Smooth muscle cell (in vitro differentiated cells): ENCODE measurements at regions not wholly inside any gene's neighbourhood (a gene's known extent, or its start where the extent isn't known, plus 50 kb on each side); places are given as distances from the start of the nearest gene placed in this dataset.
"Not testable (repeated sequence)": the region's sequence is repeated elsewhere in the genome, so short reads cannot be mapped to it uniquely, and the experiment has no call there.

Experiments
- DNase-seq: peaks from one replicate; lab custom pipeline; 2025; ENCODE audit not compliant: unreplicated experiment; lab: John Stamatoyannopoulos, UW
- H2AFZ ChIP-seq: fragments of 200-600 bp; sonication (generic); 2 replicates; pipeline ENCODE4 v1.6.0; 2016; ENCODE audit warnings: antibody characterized with exemption, low read depth, mild to moderate bottlenecking
- H3F3A ChIP-seq: fragments of 200-600 bp; sonication (generic); 2 replicates; pipeline ENCODE4 v1.6.0; 2017; ENCODE audit warnings: antibody characterized with exemption, low read depth
- H3K27ac ChIP-seq: fragments of 200-600 bp; sonication (generic); 2 replicates; pipeline ENCODE4 v1.5.1; 2016; ENCODE audit warnings: low read depth, mild to moderate bottlenecking
- H3K27me3 ChIP-seq: fragments of 200-600 bp; sonication (generic); 2 replicates; pipeline ENCODE4 v1.6.1; 2016; ENCODE audit warnings: low read depth, mild to moderate bottlenecking
- H3K36me3 ChIP-seq: fragments of 200-600 bp; sonication (generic); 2 replicates; pipeline ENCODE4 v1.5.1; 2016; ENCODE audit warnings: low read depth
- H3K4me1 ChIP-seq: fragments of 200-600 bp; sonication (generic); 2 replicates; pipeline ENCODE4 v1.5.1; 2016; ENCODE audit warnings: low read depth
- H3K4me2 ChIP-seq: fragments of 200-600 bp; sonication (generic); 2 replicates; pipeline ENCODE4 v1.6.0; 2016; ENCODE audit warnings: mild to moderate bottlenecking
- H3K4me3 ChIP-seq: fragments of 200-600 bp; sonication (generic); 2 replicates; pipeline ENCODE4 v1.5.1; 2016; ENCODE audit warnings: mild to moderate bottlenecking
- H3K79me2 ChIP-seq: fragments of 200-600 bp; sonication (generic); 2 replicates; pipeline ENCODE4 v1.6.0; 2016; ENCODE audit warnings: low read depth, mild to moderate bottlenecking
- H3K9ac ChIP-seq: fragments of 200-600 bp; sonication (generic); 2 replicates; pipeline ENCODE4 v1.6.0; 2016; ENCODE audit warnings: low read depth
- H3K9me3 ChIP-seq: fragments of 200-600 bp; sonication (generic); replicated peaks from 2 replicates; pipeline ENCODE4 v1.5.1; 2016; ENCODE audit warnings: low read depth
- H4K20me1 ChIP-seq: fragments of 200-600 bp; sonication (generic); 2 replicates; pipeline ENCODE4 v1.6.0; 2016; ENCODE audit warnings: low read depth
- WGBS: methylation state at CpG from one replicate; pipeline ENCODE4 v1.1.7; 2016; ENCODE audit warnings: low lambda C conversion rate; 5-methylcytosine and 5-hydroxymethylcytosine counted together
- TF ChIP-seq, protein P1 (sequence below): fragments of 200-600 bp; sonication (generic); IDR thresholded peaks from 2 replicates; pipeline ENCODE4 v1.5.1; 2017; ENCODE audit warnings: borderline replicate concordance, mild to moderate bottlenecking, antibody characterized with exemption; ENCODE audit not compliant: insufficient read depth, poor library complexity, severe bottlenecking

DNA sequence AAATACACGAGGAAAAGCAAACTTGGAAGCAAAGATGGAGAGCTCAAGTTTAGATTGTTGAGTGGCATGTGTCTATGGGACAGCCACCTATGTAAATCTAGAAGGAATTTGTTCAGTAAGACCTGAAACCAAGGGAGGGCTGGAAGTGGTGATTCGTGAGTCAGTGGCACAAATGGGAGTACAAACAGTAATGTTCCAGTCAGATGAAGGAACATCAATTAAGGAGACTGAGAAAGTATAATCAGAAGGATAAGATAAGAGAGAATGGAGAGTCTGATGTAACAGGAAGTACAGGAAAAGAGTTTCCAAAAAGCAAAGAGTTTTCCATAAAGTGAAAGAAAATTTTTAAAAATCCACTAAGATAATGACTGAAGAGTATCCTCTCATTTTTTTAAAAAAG lies 544.2 kb downstream of the KIF20B start:
- no peaks in the 10 kb centered on the region for H3K27me3 ChIP-seq
- H3K36me3 ChIP-seq, result no peaks in the 10 kb centered on the region
- H3K9ac ChIP-seq, result no peak overlapping the region
- no peak overlapping the region for H3K27ac ChIP-seq
- TF ChIP-seq, protein P1, sequence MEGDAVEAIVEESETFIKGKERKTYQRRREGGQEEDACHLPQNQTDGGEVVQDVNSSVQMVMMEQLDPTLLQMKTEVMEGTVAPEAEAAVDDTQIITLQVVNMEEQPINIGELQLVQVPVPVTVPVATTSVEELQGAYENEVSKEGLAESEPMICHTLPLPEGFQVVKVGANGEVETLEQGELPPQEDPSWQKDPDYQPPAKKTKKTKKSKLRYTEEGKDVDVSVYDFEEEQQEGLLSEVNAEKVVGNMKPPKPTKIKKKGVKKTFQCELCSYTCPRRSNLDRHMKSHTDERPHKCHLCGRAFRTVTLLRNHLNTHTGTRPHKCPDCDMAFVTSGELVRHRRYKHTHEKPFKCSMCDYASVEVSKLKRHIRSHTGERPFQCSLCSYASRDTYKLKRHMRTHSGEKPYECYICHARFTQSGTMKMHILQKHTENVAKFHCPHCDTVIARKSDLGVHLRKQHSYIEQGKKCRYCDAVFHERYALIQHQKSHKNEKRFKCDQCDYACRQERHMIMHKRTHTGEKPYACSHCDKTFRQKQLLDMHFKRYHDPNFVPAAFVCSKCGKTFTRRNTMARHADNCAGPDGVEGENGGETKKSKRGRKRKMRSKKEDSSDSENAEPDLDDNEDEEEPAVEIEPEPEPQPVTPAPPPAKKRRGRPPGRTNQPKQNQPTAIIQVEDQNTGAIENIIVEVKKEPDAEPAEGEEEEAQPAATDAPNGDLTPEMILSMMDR, result no peak
- peak overlapping the region; percentile 7 for H2AFZ ChIP-seq
- H3K4me2 ChIP-seq, result no peak overlapping the region
- no peaks in the 10 kb centered on the region for H3K79me2 ChIP-seq
- no peak overlapping the region for H3K4me3 ChIP-seq
- peaks cover 7% of the 10 kb centered on the region for H3F3A ChIP-seq
- H3K4me1 ChIP-seq, result no peaks in the 10 kb centered on the region
- no peaks in the 10 kb centered on the region for H4K20me1 ChIP-seq
- H3K9me3 ChIP-seq, result no peaks in the 10 kb centered on the region
- DNase-seq, result no peak
- 55% methylated on average over 2 of the region's 2 CpGs for WGBS

GRCh38 chr10:90250784-90251183 lies 549.4 kb downstream of the KIF20B start:
- H3K36me3 ChIP-seq, H3K4me2 ChIP-seq, DNase-seq, H3K9me3 ChIP-seq, H4K20me1 ChIP-seq, H3K9ac ChIP-seq, H3K27ac ChIP-seq, H3F3A ChIP-seq, H3K4me1 ChIP-seq, H2AFZ ChIP-seq, H3K79me2 ChIP-seq, H3K4me3 ChIP-seq, H3K27me3 ChIP-seq: not testable (repeated sequence)
- 91% methylated on average over 16 of the region's 16 CpGs for WGBS

DNA sequence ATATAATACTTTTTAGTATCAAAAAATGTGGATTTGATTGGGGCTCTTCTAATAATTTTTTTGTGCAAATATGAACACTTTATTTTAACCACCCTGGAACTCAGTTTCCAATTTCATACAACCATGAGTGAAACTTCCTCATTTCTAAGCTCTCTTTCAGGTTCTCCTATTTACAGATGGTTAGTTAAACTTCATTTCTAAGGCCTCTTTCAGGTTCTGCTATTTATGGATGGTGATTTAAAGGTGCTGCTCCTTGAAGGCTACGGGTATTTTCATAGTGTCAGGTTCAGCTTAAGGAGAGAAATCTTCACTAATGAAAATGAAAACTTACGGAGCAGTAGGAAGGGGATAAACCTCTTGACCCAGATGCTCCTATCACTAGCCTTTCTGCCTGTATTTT lies 568.3 kb downstream of the KIF20B start:
- Histone ChIP-seq H4K20me1 (no peaks in the 10 kb centered on the region), H3K79me2 (no peaks in the 10 kb centered on the region), H3K27ac (no peak overlapping the region), H3K27me3 (no peaks in the 10 kb centered on the region), H3K4me1 (no peaks in the 10 kb centered on the region), H3F3A (no peaks in the 10 kb centered on the region), H3K36me3 (no peaks in the 10 kb centered on the region), H3K4me2 (no peak overlapping the region), H3K9ac (no peak overlapping the region), H3K9me3 (peaks cover 3% of the 10 kb centered on the region), H3K4me3 (no peak overlapping the region), H2AFZ (no peak overlapping the region)
- TF ChIP-seq, protein P1, result no peak
- no peak for DNase-seq
- WGBS, result 91% methylated on average over 2 of the region's 2 CpGs

DNA sequence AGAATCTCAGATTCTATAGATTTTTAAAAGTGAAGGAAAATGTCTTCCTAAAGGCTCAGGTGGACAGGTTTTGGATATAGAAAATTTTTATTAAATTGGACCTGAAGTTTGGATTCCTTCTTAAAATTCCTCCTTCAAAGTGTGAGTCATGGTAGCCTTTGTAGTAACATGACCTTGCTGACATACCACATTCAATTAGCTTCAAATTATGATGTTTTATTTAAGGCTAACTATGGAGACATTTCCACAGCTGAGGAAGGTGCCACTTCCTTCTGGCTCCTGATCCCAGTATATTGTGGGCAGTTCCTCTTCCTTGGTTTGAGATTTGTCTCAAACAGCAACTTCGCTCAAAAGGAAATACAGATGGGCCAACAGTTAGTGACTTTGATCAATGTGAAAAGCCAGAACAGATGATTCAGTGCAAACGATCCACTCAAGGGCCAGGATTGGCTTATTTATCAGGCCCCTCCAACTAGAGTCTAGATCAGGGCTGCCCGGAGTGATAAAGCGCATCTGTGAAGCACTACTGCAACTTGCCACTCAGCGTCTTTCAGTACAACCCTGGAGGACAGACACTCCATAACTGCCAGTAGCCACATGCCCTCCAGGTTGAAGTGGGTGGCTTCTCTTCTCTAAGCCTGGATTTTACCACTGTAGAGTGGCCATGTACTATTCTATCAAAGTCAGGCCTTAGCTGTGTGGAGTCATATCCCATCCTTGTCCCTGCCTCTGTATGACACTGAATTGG lies 573.5 kb downstream of the KIF20B start:
- H3K4me1 ChIP-seq, result no peaks in the 10 kb centered on the region
- no peak overlapping the region for H3K4me3 ChIP-seq
- no peaks in the 10 kb centered on the region for H3F3A ChIP-seq
- no peak overlapping the region for H3K27ac ChIP-seq
- 75% methylated on average over 5 of the region's 5 CpGs for WGBS
- no peaks in the 10 kb centered on the region for H3K9me3 ChIP-seq
- H3K27me3 ChIP-seq, result no peaks in the 10 kb centered on the region
- no peak overlapping the region for H3K9ac ChIP-seq
- TF ChIP-seq, protein P1, result no peak
- H4K20me1 ChIP-seq, result no peaks in the 10 kb centered on the region
- H3K36me3 ChIP-seq, result no peaks in the 10 kb centered on the region
- no peak overlapping the region for H3K4me2 ChIP-seq
- no peak for DNase-seq
- no peaks in the 10 kb centered on the region for H3K79me2 ChIP-seq
- H2AFZ ChIP-seq, result no peak overlapping the region
